Keratinocyte (primary cell): ENCODE measurements at regions not wholly inside any gene's neighbourhood (a gene's known extent, or its start where the extent isn't known, plus 50 kb on each side); places are given as distances from the start of the nearest gene placed in this dataset.

Experiments used
- EZH2 ChIP-seq: IDR thresholded peaks from one replicate; pipeline ENCODE4 v1.6.1; 2012; ENCODE audit warnings: inconsistent platforms, mild to moderate bottlenecking, low read length, moderate library complexity
- TF ChIP-seq, protein P1 (sequence below), 3 experiments: IDR thresholded peaks in 1 of 3; conservative IDR thresholded peaks in 1 of 3; optimal IDR thresholded peaks in 1 of 3; 2 replicates in 2 of 3; 3 replicates in 1 of 3; pipeline versions ENCODE3 to v1.5.1; 2011; ENCODE audit warnings: low read length in 3 of 3, mild to moderate bottlenecking in 3 of 3, moderate library complexity in 2 of 3, control low read depth in 1 of 3, inconsistent platforms in 1 of 3; ENCODE audit not compliant: insufficient read depth in 2 of 3; ENCODE audit errors: extremely low read depth in 1 of 3

GRCh38 chr18:51405683-51406477, 208.4 kb upstream of the MEX3C start:
- TF ChIP-seq, protein P1, sequence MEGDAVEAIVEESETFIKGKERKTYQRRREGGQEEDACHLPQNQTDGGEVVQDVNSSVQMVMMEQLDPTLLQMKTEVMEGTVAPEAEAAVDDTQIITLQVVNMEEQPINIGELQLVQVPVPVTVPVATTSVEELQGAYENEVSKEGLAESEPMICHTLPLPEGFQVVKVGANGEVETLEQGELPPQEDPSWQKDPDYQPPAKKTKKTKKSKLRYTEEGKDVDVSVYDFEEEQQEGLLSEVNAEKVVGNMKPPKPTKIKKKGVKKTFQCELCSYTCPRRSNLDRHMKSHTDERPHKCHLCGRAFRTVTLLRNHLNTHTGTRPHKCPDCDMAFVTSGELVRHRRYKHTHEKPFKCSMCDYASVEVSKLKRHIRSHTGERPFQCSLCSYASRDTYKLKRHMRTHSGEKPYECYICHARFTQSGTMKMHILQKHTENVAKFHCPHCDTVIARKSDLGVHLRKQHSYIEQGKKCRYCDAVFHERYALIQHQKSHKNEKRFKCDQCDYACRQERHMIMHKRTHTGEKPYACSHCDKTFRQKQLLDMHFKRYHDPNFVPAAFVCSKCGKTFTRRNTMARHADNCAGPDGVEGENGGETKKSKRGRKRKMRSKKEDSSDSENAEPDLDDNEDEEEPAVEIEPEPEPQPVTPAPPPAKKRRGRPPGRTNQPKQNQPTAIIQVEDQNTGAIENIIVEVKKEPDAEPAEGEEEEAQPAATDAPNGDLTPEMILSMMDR (optimal IDR thresholded peaks at IDR 0.05 in 1 of 3, IDR thresholded peaks at IDR 0.05 in 1 of 3, conservative IDR thresholded peaks at IDR 0.05 in 1 of 3; ENCODE audit: extremely low read depth in 1 of 3, insufficient read depth in 2 of 3, low read length in 3 of 3), result no peak
- TF ChIP-seq EZH2, result no peak
